LNCaP clone FGC (cell line): ENCODE measurements at regions not wholly inside any gene's neighbourhood (a gene's known extent, or its start where the extent isn't known, plus 50 kb on each side); places are given as distances from the start of the nearest gene placed in this dataset.

Experiments used
- DNase-seq: peaks from one replicate; pipeline ENCODE4 v3.0.0-alpha.2; 2011; ENCODE audit warnings: low read depth
- H3K4me3 ChIP-seq: 2 replicates; pipeline ENCODE4 v1.5.1; 2011; ENCODE audit warnings: mild to moderate bottlenecking, low read depth, low read length, control low read depth
- CTCF ChIP-seq: IDR thresholded peaks from 2 replicates; pipeline ENCODE4 v1.5.1; 2012; ENCODE audit warnings: mild to moderate bottlenecking; ENCODE audit not compliant: control insufficient read depth, insufficient read depth; ENCODE audit errors: extremely low read depth

- no peak overlapping the region for H3K4me3 ChIP-seq
- no peak for TF ChIP-seq CTCF
- no peak for DNase-seq
Measured at GRCh38 chr11:110903830-110904229, 191.6 kb upstream of the ARHGAP20 start.

- no peak for TF ChIP-seq CTCF
- DNase-seq, result no peak
- H3K4me3 ChIP-seq, result no peak overlapping the region
Measured at GRCh38 chr11:110903378-110903777, 191.1 kb upstream of the ARHGAP20 start.

- no peak overlapping the region for H3K4me3 ChIP-seq
- no peak for DNase-seq
- no peak for TF ChIP-seq CTCF
Measured at GRCh38 chr11:110901441-110901840, 189.2 kb upstream of the ARHGAP20 start.

GRCh38 chr11:110900426-110900825 is 188.2 kb upstream of the ARHGAP20 start:
- no peak for DNase-seq
- H3K4me3 ChIP-seq, result no peak overlapping the region
- TF ChIP-seq CTCF, result no peak

- TF ChIP-seq CTCF, result no peak
- DNase-seq, result no peak
- no peak overlapping the region for H3K4me3 ChIP-seq
Measured at GRCh38 chr11:110897035-110897434, 184.8 kb upstream of the ARHGAP20 start.

- H3K4me3 ChIP-seq, result no peak overlapping the region
- DNase-seq, result no peak
- no peak for TF ChIP-seq CTCF
Measured at GRCh38 chr11:110896358-110896757, 184.1 kb upstream of the ARHGAP20 start.

GRCh38 chr11:110894224-110894623 is 182.0 kb upstream of the ARHGAP20 start:
- no peak overlapping the region for H3K4me3 ChIP-seq
- no peak for DNase-seq

More at GRCh38 chr11:110894224-110894623, 182.0 kb upstream of the ARHGAP20 start:
- no peak for TF ChIP-seq CTCF
